Cardiac fibroblast (primary cell): ENCODE measurements at regions not wholly inside any gene's neighbourhood (a gene's known extent, or its start where the extent isn't known, plus 50 kb on each side); places are given as distances from the start of the nearest gene placed in this dataset.

Experiments
- DNase-seq, 2 donors: peaks; one replicate each; pipeline versions ENCODE4 v3.0.0 to v3.0.0-alpha.2; 2010; ENCODE audit warnings: low read depth in 2 of 2
- H3K4me3 ChIP-seq, 2 donors: replicated peaks in 1 of 2; 1 replicate in 1 of 2; 2 replicates in 1 of 2; pipeline ENCODE4 v1.5.1; 2011; ENCODE audit warnings: low read depth in 2 of 2, low read length in 2 of 2, mild to moderate bottlenecking in 2 of 2, moderate library complexity in 1 of 2
- TF ChIP-seq, protein P1 (sequence below): IDR thresholded peaks from one replicate; pipeline ENCODE4 v1.5.1; 2011; ENCODE audit warnings: low read depth, mild to moderate bottlenecking, low read length, inconsistent platforms

DNA sequence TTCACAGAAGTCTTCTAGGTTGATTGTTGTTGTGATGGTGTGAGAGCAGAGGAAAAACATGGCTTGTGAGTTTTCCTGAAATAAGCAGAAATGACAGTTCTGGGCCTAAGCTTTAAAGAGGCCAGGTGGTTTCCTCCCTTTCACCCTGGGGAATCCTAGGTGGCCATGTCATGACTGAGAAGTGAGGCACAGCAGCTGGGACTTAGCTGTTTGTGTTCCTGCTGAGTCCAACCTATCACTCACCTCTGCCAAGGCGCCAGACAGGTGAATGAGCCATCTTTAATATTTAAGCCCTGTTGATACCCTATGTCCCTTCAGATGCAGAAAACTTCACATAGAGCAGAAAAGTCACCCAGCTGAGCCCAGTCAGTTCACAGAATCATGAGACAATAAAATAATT is 384.4 kb downstream of the SLC4A3 start:
- H3K4me3 ChIP-seq = no peak overlapping the region
- no peak for DNase-seq
- TF ChIP-seq, protein P1, sequence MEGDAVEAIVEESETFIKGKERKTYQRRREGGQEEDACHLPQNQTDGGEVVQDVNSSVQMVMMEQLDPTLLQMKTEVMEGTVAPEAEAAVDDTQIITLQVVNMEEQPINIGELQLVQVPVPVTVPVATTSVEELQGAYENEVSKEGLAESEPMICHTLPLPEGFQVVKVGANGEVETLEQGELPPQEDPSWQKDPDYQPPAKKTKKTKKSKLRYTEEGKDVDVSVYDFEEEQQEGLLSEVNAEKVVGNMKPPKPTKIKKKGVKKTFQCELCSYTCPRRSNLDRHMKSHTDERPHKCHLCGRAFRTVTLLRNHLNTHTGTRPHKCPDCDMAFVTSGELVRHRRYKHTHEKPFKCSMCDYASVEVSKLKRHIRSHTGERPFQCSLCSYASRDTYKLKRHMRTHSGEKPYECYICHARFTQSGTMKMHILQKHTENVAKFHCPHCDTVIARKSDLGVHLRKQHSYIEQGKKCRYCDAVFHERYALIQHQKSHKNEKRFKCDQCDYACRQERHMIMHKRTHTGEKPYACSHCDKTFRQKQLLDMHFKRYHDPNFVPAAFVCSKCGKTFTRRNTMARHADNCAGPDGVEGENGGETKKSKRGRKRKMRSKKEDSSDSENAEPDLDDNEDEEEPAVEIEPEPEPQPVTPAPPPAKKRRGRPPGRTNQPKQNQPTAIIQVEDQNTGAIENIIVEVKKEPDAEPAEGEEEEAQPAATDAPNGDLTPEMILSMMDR = no peak

DNA sequence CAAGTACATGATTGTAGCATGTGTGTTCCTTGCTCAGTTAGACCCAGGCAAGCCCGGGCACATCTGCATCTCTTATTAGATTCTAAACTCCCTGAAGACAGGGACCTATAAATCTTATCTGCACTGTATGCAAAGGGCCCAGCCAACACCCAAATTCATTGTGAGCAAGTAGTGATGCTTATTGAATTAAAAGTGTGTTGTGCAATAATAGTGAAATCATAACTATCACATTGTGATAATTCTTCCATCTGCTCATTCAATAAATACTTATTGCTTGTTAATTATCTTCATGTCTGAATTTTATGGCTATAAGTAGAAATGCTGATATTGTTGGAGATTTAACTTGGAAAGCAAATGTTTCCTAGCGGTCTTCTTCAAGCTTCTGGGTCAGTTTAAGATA is 387.5 kb downstream of the SLC4A3 start:
- TF ChIP-seq, protein P1 = no peak
- no peak overlapping the region for H3K4me3 ChIP-seq
- DNase-seq = no peak

DNA sequence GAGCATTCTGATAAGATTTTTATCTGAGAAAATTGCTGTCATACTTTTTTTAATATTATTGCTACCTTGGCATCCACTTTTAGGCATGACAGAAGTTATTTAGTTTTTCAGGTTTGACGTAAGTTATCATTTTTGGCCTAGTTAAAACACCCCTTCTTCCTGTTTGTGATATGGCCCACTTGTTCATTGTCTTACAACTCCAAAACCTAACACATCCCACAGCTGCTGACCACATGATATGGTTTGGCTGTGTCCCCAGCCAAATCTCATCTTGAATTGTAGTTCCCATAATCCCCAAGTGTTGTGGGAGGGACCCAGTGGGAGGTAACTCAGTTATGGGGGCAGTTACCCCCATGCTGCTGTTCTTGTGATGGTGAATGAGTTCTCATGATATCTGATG is 388.1 kb downstream of the SLC4A3 start:
- TF ChIP-seq, protein P1 = no peak
- H3K4me3 ChIP-seq = no peak overlapping the region
- DNase-seq = peak in 1 of 2 donors; percentile 19

DNA sequence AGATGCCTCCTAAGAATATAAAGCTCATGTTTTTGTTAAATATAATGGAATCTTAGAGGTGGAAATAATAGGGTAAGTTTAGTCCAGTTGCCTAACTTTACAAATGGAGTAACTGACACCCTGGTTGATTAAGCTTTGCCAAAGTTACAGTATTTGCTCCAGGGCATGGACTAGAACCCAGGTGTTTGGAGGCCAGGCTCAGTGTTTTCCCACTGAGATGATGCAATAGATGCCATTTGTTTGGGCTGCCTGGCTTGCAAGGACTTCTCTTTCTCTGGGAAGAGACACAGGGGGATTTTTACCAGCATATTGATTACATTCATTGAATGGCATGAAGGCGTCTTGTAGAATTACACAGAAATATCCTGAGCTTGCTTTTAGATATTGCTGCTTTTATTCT is 397.8 kb downstream of the SLC4A3 start:
- no peak for DNase-seq
- H3K4me3 ChIP-seq = no peak overlapping the region
- TF ChIP-seq, protein P1 = no peak

DNA sequence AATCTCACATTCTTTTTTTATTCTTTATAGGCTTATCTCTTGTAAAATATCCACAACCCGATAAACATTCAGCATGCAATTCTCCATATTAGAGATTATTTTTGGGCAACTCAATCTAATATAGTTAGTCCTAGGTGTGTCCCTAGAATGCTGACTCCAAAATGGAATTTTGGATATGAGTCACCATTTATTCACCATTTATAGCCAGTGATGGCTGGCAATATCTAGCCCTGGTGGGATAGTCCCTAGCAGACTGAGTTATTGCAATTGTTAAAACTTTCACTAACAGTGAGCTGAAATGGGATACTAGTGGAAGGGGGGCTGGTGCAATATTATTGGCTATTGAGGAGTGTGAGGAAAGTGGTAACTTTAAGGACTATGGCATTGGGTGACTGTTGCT is 401.6 kb downstream of the SLC4A3 start:
- H3K4me3 ChIP-seq = no peak overlapping the region
- TF ChIP-seq, protein P1 = no peak
- no peak for DNase-seq

DNA sequence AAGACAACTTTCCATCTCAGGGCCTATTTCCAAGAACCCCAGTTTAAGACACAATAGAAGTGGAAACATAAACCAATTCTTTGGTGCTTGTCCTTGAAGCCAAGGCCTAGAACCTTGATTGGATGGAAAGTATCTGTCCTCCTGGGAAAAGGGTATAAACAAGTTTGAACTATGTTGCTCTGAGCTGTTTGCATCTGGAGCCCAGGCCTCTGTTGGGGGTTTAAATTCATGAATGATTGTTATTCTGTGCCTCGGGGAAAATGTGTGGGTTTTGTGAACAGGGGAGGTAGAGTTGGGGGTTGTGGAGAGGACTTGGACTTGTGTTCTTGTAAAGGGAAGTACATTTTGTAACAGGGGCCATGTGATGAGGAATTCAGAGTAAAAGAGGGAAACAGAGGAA is 406.1 kb downstream of the SLC4A3 start:
- TF ChIP-seq, protein P1 = no peak
- H3K4me3 ChIP-seq = no peak overlapping the region
- no peak for DNase-seq

DNA sequence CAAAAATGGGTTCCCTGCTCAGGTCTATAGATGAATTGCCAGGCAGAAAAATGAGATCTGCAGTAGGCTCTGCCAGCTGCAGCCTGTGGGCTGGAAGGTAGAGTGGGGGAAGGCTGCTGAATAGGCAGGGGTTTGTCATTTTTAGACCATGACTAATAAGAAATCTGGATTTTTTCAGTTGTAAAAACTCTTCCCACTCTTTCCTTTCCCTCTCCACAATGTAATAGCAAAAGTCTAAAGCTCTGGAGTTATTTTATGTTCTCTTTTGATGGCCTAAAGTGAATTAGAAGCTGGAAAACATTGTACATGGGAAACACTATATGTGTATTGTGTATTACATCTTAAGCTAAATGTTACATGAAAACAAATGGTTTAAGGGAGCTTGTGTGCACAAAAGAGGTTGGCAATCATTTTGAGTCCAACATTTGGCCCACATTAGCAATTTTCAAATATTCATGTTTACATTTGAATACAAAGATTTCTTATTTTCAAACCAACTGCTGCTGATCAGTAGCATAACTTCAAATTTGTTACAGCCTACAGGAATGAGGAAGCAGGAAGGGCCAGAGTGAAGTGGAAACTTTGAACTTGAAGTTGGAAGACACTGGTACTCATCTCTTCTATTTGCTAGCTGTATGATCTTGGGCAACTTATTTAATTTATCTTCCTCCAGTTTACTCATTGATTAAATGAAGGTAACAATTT is 407.1 kb downstream of the SLC4A3 start:
- H3K4me3 ChIP-seq = no peak overlapping the region
- DNase-seq = peak; percentile 47 to 60
- TF ChIP-seq, protein P1 = no peak
